GM19467 (cell line): ENCODE measurements at regions not wholly inside any gene's neighbourhood (a gene's known extent, or its start where the extent isn't known, plus 50 kb on each side); places are given as distances from the start of the nearest gene placed in this dataset.
"Not testable (repeated sequence)": the region's sequence is repeated elsewhere in the genome, so short reads cannot be mapped to it uniquely, and the experiment has no call there.

Experiments
- ATAC-seq: cut with Tn5 transposase; IDR thresholded peaks from one replicate; pipeline ENCODE4 v1.9.1; 2021; ENCODE audit warnings: mild to moderate bottlenecking, moderate library complexity; ENCODE audit not compliant: unreplicated experiment

- ATAC-seq, result not testable (repeated sequence)
These were observed 62.8 kb downstream of the SCP2D1 start for GRCh38 chr20:18876394-18876793.

DNA sequence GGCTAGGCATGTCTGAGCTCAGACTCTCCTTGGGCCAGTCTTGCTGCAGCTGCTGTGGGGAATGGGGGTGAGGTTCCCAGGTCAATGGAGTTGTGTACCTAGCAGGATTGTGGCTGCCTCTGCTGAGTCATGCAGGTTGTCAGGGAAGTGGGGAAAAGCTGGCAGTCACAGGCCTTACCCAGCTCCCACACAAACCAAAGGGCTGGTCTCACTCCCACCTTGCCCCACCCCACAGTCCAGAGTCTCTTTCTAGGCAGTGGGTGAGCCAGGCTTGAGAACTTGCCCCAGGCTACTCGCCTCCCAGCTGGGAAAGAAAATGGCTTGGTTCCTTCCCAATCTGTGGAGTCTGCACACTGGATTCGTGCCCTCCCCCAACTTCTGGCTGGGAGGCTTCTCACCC, 65.7 kb downstream of the SCP2D1 start:
- ATAC-seq, result no peak

DNA sequence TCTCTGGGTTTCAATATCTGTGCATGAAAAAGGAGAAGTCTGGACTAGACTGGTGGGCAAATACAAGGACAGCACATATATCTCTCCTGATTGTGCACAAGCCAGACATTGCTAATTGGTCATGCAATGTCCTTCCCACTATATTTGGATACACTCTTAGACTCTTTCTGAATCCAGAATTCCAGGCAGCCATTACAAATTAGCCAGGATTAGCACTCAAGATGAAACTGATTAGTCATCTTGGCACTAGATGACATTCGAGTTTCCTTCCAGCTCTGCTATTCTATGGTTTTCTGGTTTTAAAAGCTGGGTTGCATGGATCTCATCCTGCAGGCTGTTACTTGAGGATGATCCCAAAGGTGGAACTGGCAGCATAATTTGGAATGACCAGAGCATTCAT, 73.2 kb downstream of the SCP2D1 start:
- ATAC-seq, result no peak

- no peak for ATAC-seq
These were observed 88.6 kb downstream of the SCP2D1 start for GRCh38 chr20:18901980-18902737.

DNA sequence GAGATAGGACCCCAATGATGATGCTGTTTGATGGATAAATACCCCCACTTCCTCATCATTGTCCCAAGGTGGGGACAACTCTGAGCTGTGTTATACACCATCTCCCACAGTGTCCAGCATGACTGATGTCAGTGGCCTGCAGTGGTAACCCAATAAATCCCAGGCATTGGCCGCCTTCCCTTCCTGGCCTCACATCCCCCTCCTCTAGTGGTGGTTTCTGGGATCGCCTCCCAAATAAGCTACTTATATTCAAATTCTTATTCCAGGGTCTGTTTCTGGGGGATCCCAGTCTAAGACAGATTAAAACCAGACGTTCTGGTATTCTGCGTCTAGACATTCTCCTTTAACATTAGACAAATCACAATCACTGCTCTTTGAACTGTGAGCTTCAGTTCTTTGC, 90.6 kb downstream of the SCP2D1 start:
- no peak for ATAC-seq

DNA sequence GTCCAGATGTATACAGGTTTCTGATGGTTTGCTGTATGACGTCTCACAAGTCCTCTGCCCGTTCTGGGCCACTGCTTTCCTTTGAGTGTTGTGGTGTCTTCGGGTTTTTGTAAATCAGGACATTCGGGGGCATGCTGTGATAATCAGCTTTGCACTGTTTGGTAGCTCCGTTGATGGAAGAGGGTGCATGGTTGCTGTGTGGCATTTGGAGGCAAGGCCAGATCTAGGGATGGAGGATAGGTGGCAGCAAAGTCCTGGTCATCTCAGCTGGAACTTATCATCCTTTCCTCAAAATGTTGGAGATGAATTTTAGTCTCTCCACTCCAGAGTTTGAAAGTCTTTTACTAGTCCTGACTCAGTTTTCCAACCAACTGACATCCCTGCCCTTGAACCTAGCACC, 91.0 kb downstream of the SCP2D1 start:
- no peak for ATAC-seq

- no peak for ATAC-seq
These were observed 92.5 kb downstream of the SCP2D1 start for GRCh38 chr20:18906046-18906445.

DNA sequence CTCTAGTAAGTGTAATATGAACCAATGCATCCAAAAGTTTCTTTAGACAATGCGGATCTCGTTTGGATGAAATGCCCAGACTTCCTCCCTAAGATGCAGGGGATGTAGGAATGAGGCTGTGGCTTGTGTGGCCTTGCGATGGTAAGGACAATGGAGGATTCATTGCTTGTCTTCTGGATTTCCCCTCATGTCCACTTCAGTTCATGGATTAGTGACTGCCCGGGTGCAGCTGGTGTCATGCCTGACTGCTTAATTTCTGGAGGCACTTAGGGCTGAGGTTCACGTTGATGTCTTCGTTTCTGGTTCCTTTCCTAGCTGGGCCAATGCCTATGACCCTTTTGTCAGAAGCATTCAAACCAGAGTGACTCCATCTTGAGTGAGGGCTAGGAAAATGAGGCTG, 93.8 kb downstream of the SCP2D1 start:
- no peak for ATAC-seq

GRCh38 chr20:18908109-18908508, 94.5 kb downstream of the SCP2D1 start:
- no peak for ATAC-seq

GRCh38 chr20:18909254-18909653, 95.7 kb downstream of the SCP2D1 start:
- ATAC-seq, result no peak

DNA sequence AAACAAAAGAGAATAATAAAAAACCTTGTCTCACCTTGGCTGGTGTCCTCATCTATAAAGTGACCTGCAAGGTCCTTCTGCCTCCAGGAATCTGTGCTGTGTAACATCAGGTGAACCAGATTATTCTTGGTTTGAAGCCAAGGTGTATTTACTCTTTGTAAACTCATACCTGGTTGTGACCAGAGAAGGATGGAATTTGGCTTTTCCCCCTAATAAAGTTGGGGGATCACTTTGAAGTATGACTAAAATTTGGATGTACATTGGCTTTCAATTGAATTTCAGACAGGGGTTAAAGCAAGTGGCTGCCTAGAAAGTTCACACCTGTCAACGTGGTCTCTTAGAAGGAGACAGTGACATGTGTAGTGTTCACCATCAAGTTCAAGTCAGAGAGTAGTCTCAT, 100.1 kb downstream of the SCP2D1 start:
- no peak for ATAC-seq

GRCh38 chr20:18914796-18915195, 101.2 kb downstream of the SCP2D1 start:
- ATAC-seq, result no peak

GRCh38 chr20:18916886-18917750, 103.5 kb downstream of the SCP2D1 start:
- ATAC-seq, result no peak

- ATAC-seq, result no peak
These were observed 106.4 kb downstream of the SCP2D1 start for GRCh38 chr20:18919996-18920395.

DNA sequence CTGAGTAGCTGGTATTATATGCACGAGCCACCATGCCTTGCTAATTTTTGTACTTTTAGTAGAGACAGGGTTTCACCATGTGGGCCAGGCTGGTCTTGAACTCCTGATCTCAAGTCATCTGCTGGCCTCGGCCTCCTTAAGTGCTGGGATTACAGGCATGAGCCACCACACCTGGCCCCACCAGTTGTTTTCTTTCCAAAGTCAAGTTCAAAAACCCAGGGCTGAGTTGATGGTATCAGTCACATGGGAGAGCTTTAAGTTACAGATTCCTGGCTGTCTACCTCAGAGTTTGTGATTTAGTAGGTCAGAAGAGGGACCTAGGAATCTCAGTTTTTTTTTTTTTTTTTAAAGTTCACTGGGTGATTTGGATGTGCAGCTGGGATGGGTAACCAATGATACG, 107.7 kb downstream of the SCP2D1 start:
- no peak for ATAC-seq

GRCh38 chr20:18922251-18922650, 108.7 kb downstream of the SCP2D1 start:
- ATAC-seq, result no peak

DNA sequence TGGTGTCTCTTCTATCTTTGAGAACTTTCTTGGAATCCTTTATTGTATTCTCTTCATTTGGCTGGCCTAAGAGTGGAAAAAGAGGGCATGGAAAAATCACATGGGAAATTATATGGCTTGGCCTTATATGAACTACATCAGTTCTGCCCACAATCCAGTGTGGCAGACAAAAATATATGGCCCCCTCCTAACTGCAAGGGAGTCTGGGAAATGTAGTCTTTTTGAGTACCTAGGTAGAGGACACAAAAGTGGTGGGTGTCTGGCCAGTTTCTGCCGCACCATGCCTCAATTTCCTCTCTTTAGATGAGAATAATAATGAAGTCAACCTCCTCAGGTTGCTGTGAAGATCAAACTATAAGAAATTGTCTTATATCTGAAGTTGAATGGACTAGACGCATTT, 109.3 kb downstream of the SCP2D1 start:
- ATAC-seq, result no peak

- ATAC-seq, result no peak
These were observed 113.4 kb downstream of the SCP2D1 start for GRCh38 chr20:18926965-18927364.

GRCh38 chr20:18928626-18929025, 115.0 kb downstream of the SCP2D1 start:
- ATAC-seq, result no peak

- no peak for ATAC-seq
These were observed 116.2 kb downstream of the SCP2D1 start for GRCh38 chr20:18929800-18930199.

DNA sequence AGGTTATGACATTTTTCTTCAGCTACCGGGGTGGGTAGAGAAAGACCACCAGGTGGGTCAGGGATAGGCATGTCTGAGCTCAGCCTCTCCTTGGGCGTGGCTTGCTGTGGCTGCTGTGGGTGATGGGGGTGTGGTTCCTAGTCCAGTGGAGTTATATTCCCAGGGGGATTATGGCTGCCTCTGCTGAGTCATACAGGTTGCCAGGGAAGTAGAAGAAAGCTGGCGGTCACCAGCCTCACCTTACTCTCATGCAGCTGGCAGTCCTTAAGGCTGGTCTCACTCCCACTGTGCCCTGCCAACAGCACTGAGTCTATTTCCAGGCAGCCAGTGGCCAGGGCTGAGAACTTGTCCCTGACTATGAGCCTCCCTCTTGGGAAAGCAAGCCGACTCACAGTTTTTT, 130.0 kb downstream of the SCP2D1 start:
- no peak for ATAC-seq

- ATAC-seq, result no peak
These were observed 143.3 kb downstream of the SCP2D1 start for GRCh38 chr20:18956890-18957289.
